HG03196 (cell line): ENCODE measurements at regions not wholly inside any gene's neighbourhood (a gene's known extent, or its start where the extent isn't known, plus 50 kb on each side); places are given as distances from the start of the nearest gene placed in this dataset.

ENCODE experiments used
- ATAC-seq: cut with Tn5 transposase; IDR thresholded peaks from one replicate; pipeline ENCODE4 v1.9.1; 2021; ENCODE audit not compliant: unreplicated experiment

DNA sequence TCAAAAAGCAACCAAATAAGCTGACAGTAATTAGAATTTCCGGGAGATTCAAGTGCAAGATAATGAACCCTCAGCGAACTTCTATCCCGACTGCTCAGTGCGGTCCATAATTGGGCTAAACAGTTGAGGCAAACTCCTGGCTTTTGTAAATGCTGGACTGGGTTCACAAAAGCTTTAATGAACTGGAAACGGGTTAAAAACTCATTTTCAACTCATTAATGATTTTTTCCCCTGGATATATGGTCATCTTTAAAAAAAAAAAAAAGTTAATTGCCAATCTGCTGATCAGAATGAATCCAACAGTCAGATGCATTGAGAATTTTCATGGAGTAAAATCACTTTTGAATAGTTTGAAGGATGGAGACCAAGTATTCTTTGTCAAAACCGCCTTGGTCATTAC, 79.5 kb upstream of the WWC1 start:
- no peak for ATAC-seq

DNA sequence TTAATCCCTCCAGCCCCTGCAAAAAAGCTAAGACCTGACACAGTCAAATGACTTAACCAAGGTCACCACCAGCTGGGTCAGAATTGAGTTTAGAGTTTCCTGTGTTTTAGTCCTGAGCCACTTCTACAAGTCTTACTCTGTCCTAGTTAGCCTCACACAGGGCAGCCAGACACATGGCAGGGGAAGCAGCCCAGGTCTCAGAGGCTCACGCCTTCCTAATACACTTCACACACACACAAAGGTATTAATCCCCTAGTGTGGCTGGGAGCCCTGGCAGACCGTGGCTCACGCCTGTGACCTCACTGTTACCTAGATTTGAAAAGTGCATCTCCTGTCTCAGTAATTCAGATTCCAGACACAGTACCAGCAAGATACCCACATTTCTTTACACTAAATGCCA, 77.4 kb upstream of the WWC1 start:
- no peak for ATAC-seq

DNA sequence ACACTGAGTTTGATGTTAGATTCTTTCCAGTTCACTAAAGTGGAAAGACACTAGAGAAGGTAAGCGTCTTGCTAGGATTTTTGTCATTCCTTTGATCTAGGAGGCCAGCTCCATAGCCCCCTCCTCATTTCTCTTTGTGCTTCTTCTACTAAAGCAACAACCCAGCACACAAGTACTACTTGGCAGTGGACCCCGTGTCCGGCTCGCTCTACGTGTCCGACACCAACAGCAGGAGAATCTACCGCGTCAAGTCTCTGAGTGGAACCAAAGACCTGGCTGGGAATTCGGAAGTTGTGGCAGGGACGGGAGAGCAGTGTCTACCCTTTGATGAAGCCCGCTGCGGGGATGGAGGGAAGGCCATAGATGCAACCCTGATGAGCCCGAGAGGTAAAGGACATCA, 76.6 kb upstream of the WWC1 start:
- ATAC-seq: no peak

DNA sequence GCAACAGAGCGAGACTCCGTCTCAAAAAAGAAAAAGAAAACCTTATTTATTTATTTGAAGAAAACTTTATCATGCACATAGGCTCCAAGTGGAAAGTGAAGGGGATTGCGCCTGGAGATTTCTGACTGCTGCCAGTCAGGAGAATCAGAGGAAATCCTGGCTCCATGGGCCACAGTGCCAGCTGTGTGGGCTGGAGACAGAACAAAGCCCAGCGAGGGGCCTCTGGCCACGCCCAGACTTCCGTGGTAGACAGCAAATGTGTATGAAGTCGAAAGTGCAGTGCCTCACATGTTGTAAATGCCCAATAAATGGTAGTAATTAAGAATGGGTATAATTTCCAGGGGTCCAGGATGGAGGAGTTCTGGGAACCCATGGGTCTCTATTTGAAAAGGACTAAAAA, 75.8 kb upstream of the WWC1 start:
- ATAC-seq: no peak

DNA sequence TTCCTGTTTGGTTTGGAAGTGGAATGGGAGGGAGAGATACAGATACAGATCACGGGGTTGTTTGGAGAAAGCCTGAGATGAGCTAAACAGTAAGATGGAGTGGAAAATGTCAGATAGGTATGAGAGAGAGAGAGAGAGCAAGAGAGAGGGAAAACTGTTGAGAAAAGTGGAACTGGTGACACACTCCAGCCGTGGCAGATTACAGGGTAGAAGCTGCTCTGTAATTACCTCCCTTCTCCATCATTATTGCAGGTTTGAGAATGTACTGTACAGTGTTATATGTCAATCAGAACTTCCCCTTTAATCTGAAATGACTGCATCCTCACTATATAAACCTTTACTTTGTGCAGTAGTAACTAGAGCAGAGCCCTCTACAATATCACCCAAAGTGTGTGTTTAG, 74.5 kb upstream of the WWC1 start:
- ATAC-seq: no peak

DNA sequence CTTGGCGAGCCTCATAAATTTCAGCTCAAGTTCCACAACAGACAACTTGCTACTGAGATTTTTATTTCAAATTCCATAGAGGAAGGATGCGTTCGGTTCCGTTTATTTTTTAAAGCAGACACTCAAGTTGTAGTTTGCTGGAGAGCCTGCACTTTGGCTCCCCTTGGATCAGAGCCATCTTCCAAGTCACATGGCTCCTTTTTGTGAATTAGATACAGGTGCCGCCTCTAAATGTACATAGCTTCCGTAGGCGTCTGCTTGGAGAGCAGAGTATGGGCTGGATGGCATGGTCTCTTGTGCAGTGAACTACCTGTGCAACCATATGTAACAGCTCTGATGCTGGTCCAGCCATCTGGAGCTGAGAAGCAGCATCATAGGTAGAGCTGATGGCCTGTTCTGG, 73.9 kb upstream of the WWC1 start:
- no peak for ATAC-seq

DNA sequence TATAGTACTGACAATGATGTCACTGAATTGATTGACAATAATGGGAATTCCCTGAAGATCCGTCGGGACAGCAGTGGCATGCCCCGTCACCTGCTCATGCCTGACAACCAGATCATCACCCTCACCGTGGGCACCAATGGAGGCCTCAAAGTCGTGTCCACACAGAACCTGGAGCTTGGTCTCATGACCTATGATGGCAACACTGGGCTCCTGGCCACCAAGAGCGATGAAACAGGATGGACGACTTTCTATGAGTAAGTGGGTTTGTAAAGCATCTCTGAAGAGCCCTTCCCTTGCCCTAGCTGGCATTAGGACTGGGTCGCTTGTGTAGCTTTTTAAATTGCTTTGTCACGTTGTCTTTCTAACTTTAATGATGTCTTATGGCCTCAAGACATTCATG, 72.7 kb upstream of the WWC1 start:
- no peak for ATAC-seq

DNA sequence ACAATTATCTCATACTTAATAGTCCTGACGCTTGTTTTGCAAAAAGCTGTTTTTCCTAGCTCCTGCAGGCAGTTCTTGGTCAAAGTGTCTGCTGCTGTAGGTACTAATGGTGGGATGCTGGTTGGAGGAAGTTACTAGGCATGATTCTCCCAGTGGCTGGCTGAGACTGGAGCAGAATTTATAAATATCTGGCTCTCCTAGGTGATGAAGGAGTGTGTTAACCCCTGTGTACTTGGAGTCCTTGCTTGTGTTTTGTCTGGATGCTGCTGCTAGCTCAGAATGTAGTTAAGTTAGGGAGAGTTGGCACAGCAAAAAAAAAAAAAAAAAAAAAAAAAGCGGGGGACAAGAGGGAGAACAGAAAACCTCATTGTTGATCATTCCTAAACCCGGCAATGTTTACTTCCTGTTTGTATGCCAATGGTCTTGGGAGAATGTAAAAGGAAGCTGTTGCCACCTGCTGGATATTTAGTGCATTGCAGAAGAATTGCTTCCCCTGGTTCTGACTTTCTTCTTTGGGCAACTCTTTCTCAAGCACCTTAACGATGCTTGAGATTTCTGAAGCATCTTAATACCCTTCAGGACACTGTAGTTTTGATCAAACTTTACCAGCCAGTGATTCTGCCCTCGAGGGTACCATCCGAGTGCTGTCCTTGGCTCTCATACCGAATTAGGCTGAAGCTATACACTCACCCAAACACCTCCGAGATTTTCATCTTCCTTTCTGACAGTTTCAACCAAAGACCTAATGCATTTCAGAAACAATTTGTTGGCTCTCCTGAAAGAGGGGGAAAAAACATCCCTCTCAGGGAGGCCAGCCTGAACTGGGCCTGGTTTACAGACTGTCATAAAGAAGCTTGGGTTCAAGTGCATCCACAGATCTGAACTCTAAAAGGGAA, 71.7 kb upstream of the WWC1 start:
- peak; percentile 85 for ATAC-seq

DNA sequence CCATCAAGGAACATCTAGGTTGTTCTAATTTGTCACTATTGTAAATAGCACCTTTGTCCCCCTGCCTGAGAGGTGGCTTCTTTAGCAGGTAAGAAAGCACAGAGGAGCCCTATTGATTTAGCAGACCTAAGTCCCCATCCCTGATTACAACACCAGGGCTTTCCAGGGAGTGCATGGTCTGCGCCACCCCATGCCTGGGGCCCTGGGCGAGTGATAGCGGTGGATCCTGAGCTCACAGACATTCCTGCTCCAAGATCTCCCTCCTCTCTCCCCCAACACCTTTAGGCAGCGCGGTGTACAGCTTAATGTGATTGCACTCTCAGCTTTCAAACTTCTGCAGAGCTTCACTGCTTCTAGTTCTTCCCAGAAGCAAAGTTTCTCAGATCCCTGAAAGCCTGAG, 67.4 kb upstream of the WWC1 start:
- no peak for ATAC-seq

DNA sequence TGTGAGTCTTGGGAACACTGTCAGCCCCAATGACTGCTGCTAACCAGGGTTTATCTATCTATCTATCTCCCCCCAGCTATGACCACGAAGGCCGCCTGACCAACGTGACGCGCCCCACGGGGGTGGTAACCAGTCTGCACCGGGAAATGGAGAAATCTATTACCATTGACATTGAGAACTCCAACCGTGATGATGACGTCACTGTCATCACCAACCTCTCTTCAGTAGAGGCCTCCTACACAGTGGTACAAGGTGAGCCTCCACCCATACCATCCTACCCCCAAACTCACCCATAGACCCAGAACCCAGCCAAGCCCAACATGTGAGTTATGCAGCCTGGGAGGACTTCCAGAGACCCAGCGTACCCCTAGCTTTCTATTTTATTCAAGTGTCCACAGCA, 65.4 kb upstream of the WWC1 start:
- no peak for ATAC-seq

DNA sequence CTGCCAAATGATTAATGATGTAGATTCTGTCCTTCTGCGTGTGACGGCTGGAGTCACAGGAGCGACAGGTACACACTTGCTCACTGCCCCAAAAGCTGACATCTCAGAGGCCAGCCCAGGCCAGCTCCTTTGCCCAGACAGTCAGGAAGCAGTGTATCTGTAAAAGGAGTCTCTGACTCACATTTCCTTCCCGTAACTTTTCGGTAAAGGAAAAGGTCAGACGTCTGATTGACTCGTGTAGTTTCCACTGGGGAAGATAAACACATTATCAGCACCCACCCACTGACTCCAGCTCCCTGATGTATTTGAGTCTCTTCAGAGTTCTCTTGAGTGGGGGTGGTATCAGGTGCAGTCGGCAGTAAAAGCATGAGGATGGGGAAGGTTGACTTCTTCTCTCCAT, 64.4 kb upstream of the WWC1 start:
- no peak for ATAC-seq

DNA sequence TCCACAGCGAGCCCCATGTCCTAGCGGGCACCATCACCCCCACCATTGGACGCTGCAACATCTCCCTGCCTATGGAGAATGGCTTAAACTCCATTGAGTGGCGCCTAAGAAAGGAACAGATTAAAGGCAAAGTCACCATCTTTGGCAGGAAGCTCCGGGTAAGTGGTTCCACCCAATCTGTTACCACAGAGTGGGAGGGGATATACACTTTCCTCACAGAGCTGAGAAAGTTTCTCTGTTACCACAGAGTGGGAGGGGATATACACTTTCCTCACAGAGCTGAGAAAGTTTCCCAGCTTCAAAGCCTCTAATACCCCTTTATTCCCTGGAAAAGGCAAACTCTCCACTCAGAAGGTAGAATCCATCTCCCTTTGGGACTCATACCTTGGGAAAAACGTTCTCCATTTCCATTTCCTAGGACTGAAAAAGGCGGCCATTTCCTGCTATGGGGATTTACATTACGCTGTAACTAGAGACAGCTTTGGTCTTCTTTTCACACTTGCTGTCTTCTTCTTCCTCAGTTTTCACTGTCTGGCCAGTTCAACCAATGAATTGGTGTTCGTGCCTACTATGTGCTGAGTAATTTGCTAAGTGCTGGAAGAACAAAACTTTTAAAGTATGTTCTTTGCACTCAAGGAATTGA, 63.4 kb upstream of the WWC1 start:
- peak; percentile 100 for ATAC-seq

DNA sequence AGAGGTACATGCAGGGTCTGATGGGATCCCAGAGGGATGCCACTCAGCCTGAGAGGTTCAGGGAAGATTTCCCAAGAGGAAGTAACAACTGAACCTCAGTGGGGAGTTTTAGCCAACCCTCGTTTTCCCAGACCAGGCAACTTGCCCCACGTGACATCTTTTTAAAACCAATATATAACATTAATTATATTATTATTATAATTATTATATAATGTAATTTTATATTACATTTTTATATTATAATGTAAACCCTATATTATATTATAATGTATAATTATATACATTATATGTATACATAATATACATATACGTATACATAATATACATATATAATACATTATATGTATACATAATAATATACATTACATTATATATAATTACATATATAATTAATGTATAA, 62.8 kb upstream of the WWC1 start:
- no peak for ATAC-seq

DNA sequence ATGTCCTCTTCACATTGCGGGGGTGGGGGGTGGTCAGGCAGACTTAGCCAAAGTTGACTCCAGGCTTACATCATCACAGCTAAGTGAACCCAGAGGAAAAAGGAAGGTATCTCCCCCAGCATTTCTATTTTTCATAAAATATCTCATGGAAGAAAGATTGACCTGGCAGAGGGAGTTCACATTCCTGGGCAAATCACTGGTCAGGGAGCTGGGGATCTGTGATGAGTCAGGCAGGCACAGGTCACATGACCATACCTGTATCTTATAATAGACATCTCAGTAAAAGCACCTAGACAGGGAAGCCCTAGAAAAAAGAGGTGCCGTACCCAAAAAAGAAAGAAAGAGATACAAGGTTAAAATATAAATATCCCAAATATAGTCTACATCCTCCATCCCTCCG, 57.3 kb upstream of the WWC1 start:
- ATAC-seq: no peak

DNA sequence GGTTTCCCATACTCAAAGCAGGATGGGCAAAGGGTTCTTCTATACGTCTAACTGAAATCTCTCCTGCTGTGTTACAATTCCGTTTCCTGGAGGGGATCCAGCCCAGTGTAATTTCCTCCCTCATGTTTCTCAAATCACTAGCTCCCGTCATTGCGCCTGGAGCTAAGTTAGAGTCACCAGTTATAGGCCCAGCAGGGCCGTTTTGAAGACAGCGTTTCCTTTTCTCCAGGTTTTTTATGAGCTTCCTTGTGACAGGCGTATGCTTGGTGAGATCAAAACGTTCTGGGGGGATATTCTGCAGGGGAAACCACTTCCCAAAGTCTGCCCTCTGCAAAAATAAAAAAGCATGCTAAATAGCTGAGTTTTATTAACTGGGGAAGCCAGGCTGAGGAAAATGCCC, 53.0 kb upstream of the WWC1 start:
- no peak for ATAC-seq

DNA sequence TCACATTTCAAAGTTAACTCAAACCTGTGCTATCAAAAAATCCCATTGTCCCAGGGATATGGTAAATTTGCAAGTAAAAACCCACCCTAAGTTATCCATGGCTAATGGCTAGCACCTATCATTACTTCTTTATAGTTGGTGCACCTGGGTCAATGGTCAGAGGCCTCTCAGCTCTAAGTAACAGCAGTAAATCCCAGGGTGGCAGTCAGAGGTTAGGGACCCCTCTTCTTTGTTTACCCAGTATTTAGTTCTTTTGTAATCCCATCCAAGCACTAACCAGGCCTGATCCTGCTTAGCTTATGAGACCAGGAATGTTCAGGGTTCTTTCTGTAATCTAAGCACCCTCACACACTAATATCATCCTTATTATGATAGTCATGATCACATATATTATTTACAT, 52.1 kb upstream of the WWC1 start:
- no peak for ATAC-seq
